SH-SY5Y (cell line): ENCODE measurements at regions not wholly inside any gene's neighbourhood (a gene's known extent, or its start where the extent isn't known, plus 50 kb on each side); places are given as distances from the start of the nearest gene placed in this dataset.

ENCODE experiments used
- GATA2 ChIP-seq: IDR thresholded peaks from 2 replicates; pipeline ENCODE4 v1.6.1; 2011; ENCODE audit warnings: mild to moderate bottlenecking, low read depth, low read length
- GATA3 ChIP-seq: IDR thresholded peaks from 2 replicates; pipeline ENCODE4 v1.6.1; 2011; ENCODE audit warnings: low read depth, mild to moderate bottlenecking, low read length, moderate library complexity

DNA sequence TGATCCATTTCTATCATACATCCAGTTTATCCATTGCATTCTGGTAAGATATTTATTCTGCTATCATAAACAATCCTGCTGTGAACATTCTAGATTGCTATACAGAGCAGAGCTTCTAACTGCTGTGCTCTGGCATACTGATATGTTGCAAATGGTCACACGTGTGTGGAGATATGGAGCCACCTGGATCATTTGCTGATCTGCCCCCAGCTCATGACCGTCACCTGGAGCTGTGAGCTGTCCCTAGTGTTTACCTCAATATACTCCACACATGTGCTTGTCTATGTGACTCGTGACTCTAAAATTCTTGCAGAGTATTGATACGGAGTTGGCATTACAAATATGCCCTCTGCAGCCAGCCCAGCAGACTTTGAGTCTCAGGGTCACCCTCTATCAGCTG, 164.5 kb upstream of the ZFHX3 start:
- TF ChIP-seq GATA2 = no peak
- no peak for TF ChIP-seq GATA3

- no peak for TF ChIP-seq GATA2
- TF ChIP-seq GATA3 = no peak
Measured at GRCh38 chr16:73210686-73211085, 162.8 kb upstream of the ZFHX3 start.

DNA sequence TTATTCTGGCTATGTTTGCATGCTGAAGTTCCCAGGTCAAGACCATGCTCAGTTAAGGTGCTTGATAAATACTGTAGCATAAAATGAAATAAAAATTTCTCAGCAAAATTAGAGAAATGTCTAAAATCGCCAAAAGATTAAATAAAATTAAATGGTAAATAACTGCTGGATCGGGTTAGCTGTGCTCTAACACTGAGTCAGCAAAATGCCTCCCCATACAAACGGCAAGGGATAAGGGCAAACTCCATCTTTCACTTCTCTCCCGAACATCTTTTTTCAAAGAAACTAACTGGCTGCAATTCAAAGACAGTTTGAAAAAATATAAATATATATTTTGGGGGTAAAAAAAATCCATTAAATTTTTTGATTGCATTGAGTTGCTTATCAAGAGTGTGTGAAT, 162.2 kb upstream of the ZFHX3 start:
- TF ChIP-seq GATA2 (no peak), GATA3 (no peak)

DNA sequence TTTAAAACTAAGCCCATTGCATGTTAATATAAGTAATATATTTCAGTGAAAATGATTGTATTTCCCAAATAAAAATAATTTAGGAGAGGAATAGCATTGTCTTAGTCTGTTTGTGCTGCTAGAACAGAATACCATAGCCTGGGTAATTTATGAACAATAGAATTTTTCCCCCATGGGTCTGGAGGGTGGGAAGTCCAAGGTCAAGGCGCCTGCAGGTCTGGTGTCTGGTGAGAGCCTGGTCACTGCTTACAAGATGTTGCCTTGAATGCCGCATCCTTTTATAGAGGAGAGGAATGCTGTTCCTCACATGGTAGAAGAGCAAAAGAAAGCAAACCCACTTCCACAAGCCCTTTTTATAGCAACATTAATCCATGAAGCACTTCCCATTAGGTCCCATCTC, 161.3 kb upstream of the ZFHX3 start:
- TF ChIP-seq GATA2 (no peak), GATA3 (no peak)

DNA sequence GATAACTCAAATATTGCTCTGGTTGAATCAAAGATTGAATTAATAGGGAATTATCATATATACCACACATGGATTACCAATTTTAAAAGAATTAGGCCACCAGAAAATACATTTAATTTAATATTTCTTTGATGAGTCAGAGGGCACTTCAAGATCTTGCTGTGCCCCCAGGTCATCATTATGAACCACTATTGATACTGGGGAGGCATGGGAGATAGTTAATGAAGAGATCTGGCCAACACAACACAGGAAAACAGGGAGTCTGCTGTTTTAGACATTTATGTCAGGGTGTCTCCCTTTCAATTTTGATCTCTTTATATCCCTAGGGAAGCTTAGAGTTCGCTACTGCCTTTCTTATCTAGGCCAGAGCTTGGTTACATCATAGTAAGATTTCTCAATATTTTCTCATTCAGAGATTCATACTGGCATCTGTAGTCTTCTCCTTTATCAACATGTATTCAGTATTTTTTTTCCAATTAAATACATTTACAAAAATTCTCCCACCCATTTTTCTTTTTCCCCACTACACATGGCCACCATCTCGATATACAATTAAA, 158.3 kb upstream of the ZFHX3 start:
- TF ChIP-seq GATA3 (no peak), GATA2 (no peak)

GRCh38 chr16:73205153-73205886, 157.4 kb upstream of the ZFHX3 start:
- TF ChIP-seq GATA3 (no peak), GATA2 (no peak)

GRCh38 chr16:73204359-73205152, 156.6 kb upstream of the ZFHX3 start:
- TF ChIP-seq GATA2 = no peak
- no peak for TF ChIP-seq GATA3

DNA sequence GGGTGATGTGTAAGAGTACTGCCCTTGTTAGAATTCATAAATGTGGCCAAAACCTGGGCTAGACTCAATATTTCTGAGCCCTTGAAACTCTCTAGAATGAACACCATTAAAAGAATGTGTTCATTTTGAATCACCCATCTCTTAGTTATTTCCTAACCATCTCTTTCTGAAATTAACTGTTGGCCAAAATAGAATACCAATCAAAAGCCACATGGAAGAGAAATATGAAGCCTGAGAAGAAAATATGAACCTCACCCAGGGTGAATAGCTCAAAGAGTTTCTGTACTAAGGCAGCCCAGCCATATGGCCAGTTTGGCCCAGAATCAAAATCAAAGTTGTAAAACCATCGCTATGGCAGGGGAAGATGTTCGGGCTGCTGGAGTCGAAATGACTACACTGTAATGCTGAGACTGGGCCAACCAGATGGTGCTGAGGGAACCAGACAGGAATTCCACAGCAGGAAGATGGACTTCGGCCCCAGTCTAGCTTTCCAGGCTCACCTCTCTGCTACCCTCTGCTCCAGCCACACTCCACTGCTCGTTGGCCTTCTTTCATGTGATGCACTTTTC, 154.3 kb upstream of the ZFHX3 start:
- TF ChIP-seq GATA2 = no peak
- TF ChIP-seq GATA3 = no peak

DNA sequence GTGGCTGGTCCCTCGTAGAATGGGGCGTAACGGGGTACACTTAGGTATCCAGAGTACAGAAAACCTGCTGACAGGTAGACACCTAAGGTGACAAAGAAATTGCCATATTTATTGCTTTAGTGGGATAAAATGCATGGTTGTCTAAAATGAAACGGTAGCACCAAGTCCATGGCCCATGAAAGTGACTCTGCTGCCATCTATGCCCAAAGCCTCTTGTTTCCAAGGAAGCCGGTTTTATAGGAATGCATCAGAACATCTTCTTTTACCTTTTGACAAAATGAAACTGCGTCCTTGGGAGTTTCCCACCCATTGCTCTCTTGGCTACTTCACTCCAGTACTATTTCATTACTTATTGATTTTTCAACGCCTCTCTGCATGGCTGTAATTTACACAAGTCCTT, 151.3 kb upstream of the ZFHX3 start:
- TF ChIP-seq GATA2 (no peak), GATA3 (no peak)

DNA sequence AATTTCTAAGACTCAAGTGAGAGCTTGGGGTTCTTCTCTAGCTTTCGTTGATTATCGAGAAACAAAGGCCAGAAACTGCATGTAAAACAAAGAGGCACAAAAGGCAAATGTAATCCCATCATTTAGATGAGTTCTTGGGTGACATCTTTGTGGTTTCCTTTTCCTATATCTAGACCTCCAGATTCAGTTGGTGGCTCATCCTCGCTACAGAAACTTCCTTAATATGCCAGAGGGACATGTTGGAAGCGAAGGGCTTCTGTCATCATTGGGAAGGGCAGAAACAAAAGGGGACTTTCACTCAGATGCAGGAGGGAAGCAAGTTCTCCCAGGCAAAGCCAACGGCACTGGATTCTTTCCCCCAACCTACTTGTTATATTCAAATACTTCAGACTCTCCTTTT, 150.6 kb upstream of the ZFHX3 start:
- no peak for TF ChIP-seq GATA2
- no peak for TF ChIP-seq GATA3

GRCh38 chr16:73197598-73197997, 149.7 kb upstream of the ZFHX3 start:
- no peak for TF ChIP-seq GATA3
- no peak for TF ChIP-seq GATA2

GRCh38 chr16:73196670-73197069, 148.7 kb upstream of the ZFHX3 start:
- no peak for TF ChIP-seq GATA2
- TF ChIP-seq GATA3 = no peak

GRCh38 chr16:73193464-73193863, 145.5 kb upstream of the ZFHX3 start:
- no peak for TF ChIP-seq GATA2
- TF ChIP-seq GATA3 = no peak

GRCh38 chr16:73192232-73192894, 144.4 kb upstream of the ZFHX3 start:
- TF ChIP-seq GATA2 = no peak
- TF ChIP-seq GATA3 = no peak
